Tibial nerve (tissue), 4 donors: ENCODE measurements at regions not wholly inside any gene's neighbourhood (a gene's known extent, or its start where the extent isn't known, plus 50 kb on each side); places are given as distances from the start of the nearest gene placed in this dataset.

ENCODE experiments used
- EP300 ChIP-seq, 2 donors: sonication (generic); formaldehyde crosslinking; IDR thresholded peaks; one replicate each; pipeline ENCODE4 v1.6.1; 2017; ENCODE audit warnings: antibody characterized with exemption in 2 of 2, mild to moderate bottlenecking in 1 of 2
- TF ChIP-seq, protein P1 (sequence below), 5 experiments: fragments of 200-600 bp in 3 of 5; fragments of 450-650 bp in 2 of 5; sonication (generic) in 3 of 5; IDR thresholded peaks; one replicate each; pipeline ENCODE4 v1.5.1; 2016 to 2019; ENCODE audit warnings: antibody characterized with exemption in 5 of 5, mild to moderate bottlenecking in 3 of 5, moderate library complexity in 2 of 5

DNA sequence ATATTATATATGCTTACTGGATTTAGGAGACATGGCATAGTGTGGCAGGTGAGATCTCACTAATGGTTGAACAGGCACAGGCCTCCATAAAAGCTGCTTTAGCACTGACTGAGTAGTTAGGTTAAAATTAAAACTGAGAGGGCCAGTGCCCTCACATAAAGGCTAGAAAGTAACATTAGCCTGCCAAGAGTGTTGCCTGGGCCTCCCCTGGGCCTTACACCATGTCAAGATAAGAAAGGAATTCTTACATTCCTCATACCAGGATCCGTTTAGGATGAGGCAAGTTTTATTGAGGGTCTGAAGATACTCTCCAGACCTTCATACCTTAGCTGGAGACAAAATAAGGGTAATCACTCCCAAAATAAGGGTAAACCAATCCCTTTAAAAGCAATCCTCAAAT, 1011.8 kb downstream of the PLA2G4A start:
- TF ChIP-seq, protein P1, sequence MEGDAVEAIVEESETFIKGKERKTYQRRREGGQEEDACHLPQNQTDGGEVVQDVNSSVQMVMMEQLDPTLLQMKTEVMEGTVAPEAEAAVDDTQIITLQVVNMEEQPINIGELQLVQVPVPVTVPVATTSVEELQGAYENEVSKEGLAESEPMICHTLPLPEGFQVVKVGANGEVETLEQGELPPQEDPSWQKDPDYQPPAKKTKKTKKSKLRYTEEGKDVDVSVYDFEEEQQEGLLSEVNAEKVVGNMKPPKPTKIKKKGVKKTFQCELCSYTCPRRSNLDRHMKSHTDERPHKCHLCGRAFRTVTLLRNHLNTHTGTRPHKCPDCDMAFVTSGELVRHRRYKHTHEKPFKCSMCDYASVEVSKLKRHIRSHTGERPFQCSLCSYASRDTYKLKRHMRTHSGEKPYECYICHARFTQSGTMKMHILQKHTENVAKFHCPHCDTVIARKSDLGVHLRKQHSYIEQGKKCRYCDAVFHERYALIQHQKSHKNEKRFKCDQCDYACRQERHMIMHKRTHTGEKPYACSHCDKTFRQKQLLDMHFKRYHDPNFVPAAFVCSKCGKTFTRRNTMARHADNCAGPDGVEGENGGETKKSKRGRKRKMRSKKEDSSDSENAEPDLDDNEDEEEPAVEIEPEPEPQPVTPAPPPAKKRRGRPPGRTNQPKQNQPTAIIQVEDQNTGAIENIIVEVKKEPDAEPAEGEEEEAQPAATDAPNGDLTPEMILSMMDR (IDR thresholded peaks at IDR 0.05) = no peak
- no peak for TF ChIP-seq EP300 (IDR thresholded peaks at IDR 0.05)
